Liver (tissue), 7 donors: ENCODE measurements at regions not wholly inside any gene's neighbourhood (a gene's known extent, or its start where the extent isn't known, plus 50 kb on each side); places are given as distances from the start of the nearest gene placed in this dataset.

Experiments used
- DNase-seq: peaks from one replicate; pipeline ENCODE4 v3.0.0-alpha.2; 2017; ENCODE audit warnings: low spot score
- H3K27ac ChIP-seq, 2 donors: one replicate each; pipeline ENCODE4 v1.7.0; 2013; ENCODE audit warnings: inconsistent platforms in 2 of 2, low read length in 2 of 2, control low read depth in 1 of 2, low read depth in 1 of 2, mild to moderate bottlenecking in 1 of 2
- H3K27me3 ChIP-seq, 4 donors: one replicate each; pipeline versions ENCODE4 v1.6.1 to v1.7.0; 2013; ENCODE audit warnings: low read length in 3 of 4, inconsistent platforms in 1 of 4, mild to moderate bottlenecking in 1 of 4, moderate library complexity in 1 of 4; ENCODE audit not compliant: control insufficient read depth in 4 of 4, insufficient read depth in 4 of 4
- H3K36me3 ChIP-seq, 4 donors: one replicate each; pipeline versions ENCODE4 v1.6.1 to v1.7.0; 2013; ENCODE audit warnings: low read length in 3 of 4, mild to moderate bottlenecking in 3 of 4, low read depth in 1 of 4, moderate library complexity in 1 of 4; ENCODE audit not compliant: control insufficient read depth in 4 of 4, insufficient read depth in 3 of 4
- H3K4me1 ChIP-seq, 4 donors: one replicate each; pipeline versions ENCODE4 v1.6.1 to v1.7.0; 2013; ENCODE audit warnings: low read length in 3 of 4, mild to moderate bottlenecking in 3 of 4, moderate library complexity in 1 of 4; ENCODE audit not compliant: control insufficient read depth in 4 of 4, insufficient read depth in 4 of 4
- H3K4me3 ChIP-seq, 3 donors: one replicate each; pipeline versions ENCODE4 v1.6.1 to v1.7.0; 2013; ENCODE audit warnings: low read length in 3 of 3, control low read depth in 1 of 3, low read depth in 1 of 3, mild to moderate bottlenecking in 1 of 3
- H3K9ac ChIP-seq, 2 donors: one replicate each; pipeline ENCODE4 v1.7.0; 2013; ENCODE audit warnings: low read length in 2 of 2, mild to moderate bottlenecking in 2 of 2, moderate library complexity in 2 of 2, control low read depth in 1 of 2, low read depth in 1 of 2
- H3K9me3 ChIP-seq, 4 donors: one replicate each; pipeline versions ENCODE4 v1.6.1 to v1.7.0; 2013; ENCODE audit warnings: low read length in 3 of 4; ENCODE audit not compliant: control insufficient read depth in 4 of 4
- EGR1 ChIP-seq, 2 donors: IDR thresholded peaks; 2 replicates each; pipeline ENCODE4 v1.6.1; 2016 to 2018; ENCODE audit warnings: antibody characterized with exemption in 2 of 2, low read depth in 2 of 2
- FOXA1 ChIP-seq: IDR thresholded peaks from 2 replicates; pipeline ENCODE4 v1.6.1; 2016; ENCODE audit warnings: antibody characterized with exemption
- FOXA2 ChIP-seq: IDR thresholded peaks from 2 replicates; pipeline ENCODE4 v1.6.1; 2016; ENCODE audit warnings: antibody characterized with exemption
- HNF4G ChIP-seq: IDR thresholded peaks from 2 replicates; pipeline ENCODE4 v1.6.1; 2016; ENCODE audit warnings: antibody characterized with exemption
- JUND ChIP-seq, 2 donors: IDR thresholded peaks; 2 replicates each; pipeline ENCODE4 v1.6.1; 2016; ENCODE audit warnings: antibody characterized with exemption in 2 of 2
- RAD21 ChIP-seq, 2 donors: IDR thresholded peaks; 2 replicates each; pipeline ENCODE4 v1.6.1; 2016; ENCODE audit warnings: antibody characterized with exemption in 2 of 2, mild to moderate bottlenecking in 2 of 2
- SP1 ChIP-seq: IDR thresholded peaks from 2 replicates; pipeline ENCODE4 v1.6.1; 2018; ENCODE audit warnings: antibody characterized with exemption, mild to moderate bottlenecking
- TAF1 ChIP-seq: conservative IDR thresholded peaks from 2 replicates; pipeline ENCODE4 v1.6.1; 2016; ENCODE audit warnings: antibody characterized with exemption, mild to moderate bottlenecking
- WGBS: extraction: QIAGEN DNeasy Blood & Tissue Kit; methylation state at CpG from one replicate; pipeline ENCODE4 v1.1.7; 2013; 5-methylcytosine and 5-hydroxymethylcytosine counted together
- TF ChIP-seq, protein P1 (sequence below): IDR thresholded peaks from 2 replicates; pipeline ENCODE4 v1.6.1; 2016; ENCODE audit warnings: antibody characterized with exemption
- TF ChIP-seq, protein P2 (sequence below): IDR thresholded peaks from 2 replicates; pipeline ENCODE4 v1.6.1; 2016; ENCODE audit warnings: antibody characterized with exemption
- TF ChIP-seq, protein P3 (sequence below): IDR thresholded peaks from 2 replicates; pipeline ENCODE4 v1.6.1; 2016; ENCODE audit warnings: antibody characterized with exemption
- TF ChIP-seq, protein P4 (sequence below): IDR thresholded peaks from 2 replicates; pipeline ENCODE4 v1.6.1; 2016; ENCODE audit warnings: antibody characterized with exemption, mild to moderate bottlenecking
- donor health status: healthy.
- donor health status: healthy.
- donor health status: healthy.
- donor health status: healthy.

DNA sequence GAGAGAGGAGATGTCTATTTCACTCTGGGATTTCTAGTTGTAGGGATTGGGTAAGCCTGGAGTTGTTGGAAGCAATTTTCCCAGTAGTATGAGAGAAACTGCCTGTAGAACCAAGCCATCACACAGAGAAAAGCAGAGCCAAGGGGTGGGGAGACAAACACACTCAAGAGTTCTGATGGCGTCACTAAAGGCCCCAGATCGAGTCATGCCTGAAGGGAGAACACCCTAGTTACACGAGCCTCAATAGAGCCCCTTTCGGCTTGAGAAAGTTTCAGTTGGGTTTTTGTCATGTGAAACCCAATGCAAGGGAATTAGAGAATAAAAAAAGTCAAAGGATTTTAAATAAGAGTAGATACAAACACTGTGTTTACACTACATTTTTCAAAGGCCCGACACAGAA, 66.1 kb upstream of the PFN2 start:
- DNase-seq, result no peak
- no peak overlapping the region for H3K9ac ChIP-seq
- H3K27ac ChIP-seq, result no peak overlapping the region
- TF ChIP-seq FOXA1 (no peak), HNF4G (no peak), FOXA2 (no peak), SP1 (no peak)
- TF ChIP-seq, protein P1, sequence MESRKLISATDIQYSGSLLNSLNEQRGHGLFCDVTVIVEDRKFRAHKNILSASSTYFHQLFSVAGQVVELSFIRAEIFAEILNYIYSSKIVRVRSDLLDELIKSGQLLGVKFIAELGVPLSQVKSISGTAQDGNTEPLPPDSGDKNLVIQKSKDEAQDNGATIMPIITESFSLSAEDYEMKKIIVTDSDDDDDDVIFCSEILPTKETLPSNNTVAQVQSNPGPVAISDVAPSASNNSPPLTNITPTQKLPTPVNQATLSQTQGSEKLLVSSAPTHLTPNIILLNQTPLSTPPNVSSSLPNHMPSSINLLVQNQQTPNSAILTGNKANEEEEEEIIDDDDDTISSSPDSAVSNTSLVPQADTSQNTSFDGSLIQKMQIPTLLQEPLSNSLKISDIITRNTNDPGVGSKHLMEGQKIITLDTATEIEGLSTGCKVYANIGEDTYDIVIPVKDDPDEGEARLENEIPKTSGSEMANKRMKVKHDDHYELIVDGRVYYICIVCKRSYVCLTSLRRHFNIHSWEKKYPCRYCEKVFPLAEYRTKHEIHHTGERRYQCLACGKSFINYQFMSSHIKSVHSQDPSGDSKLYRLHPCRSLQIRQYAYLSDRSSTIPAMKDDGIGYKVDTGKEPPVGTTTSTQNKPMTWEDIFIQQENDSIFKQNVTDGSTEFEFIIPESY, result no peak
- H3K27me3 ChIP-seq, result no peaks in the 10 kb centered on the region
- H3K4me1 ChIP-seq, result no peaks in the 10 kb centered on the region
- H3K9me3 ChIP-seq, result peaks cover 2 to 10% (median 6%) of the 10 kb centered on the region in 4 donors
- peaks cover 0 to 2% (median 0%) of the 10 kb centered on the region in 4 donors for H3K36me3 ChIP-seq
- no peak overlapping the region for H3K4me3 ChIP-seq
- 88% methylated on average over 5 of the region's 5 CpGs for WGBS

DNA sequence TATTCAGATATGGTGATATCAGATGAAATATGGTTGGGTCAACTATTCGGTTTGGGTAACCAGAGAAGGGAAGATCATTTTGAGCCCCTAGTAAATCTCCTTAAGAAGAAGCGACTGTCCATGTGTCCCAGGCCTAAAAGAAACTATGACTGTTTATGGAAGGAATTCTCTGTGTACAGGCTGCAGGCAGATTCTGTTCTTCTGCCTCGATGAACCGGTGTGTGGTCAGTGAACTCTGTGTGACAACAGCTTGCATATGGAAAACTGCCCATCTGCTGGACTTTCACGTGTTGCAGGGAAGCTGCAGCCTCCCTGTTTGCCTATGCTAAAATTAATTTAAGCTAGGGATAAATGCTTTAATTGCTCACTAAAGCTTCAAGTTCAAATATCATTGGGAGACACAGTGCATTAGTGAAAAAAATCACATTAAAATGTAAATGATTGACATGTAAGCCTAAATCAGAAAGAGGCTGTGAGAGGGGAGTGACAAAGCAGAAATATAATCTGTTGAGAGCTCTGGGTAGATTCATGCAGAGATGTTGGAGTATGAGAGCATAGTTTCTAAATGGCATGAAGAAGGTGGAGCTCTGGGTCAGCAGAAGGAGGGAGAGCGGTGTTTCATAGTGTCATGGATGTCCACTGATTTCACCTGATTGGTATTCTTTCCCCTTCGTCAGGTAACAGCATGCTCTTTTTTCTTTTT, 65.4 kb upstream of the PFN2 start:
- Histone ChIP-seq H3K4me3 (no peak overlapping the region), H3K36me3 (no peaks in the 10 kb centered on the region), H3K4me1 (no peaks in the 10 kb centered on the region), H3K27me3 (no peaks in the 10 kb centered on the region), H3K27ac (no peak overlapping the region), H3K9me3 (peaks cover 0 to 4% (median 1%) of the 10 kb centered on the region in 4 donors), H3K9ac (no peak overlapping the region)
- no peak for DNase-seq
- TF ChIP-seq, protein P2, sequence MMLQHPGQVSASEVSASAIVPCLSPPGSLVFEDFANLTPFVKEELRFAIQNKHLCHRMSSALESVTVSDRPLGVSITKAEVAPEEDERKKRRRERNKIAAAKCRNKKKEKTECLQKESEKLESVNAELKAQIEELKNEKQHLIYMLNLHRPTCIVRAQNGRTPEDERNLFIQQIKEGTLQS, result no peak
- TF ChIP-seq HNF4G (no peak), JUND (IDR thresholded peaks at IDR 0.05) (no peak), SP1 (no peak), EGR1 (IDR thresholded peaks at IDR 0.05; ENCODE audit: low read depth in 2 of 2) (no peak), RAD21 (IDR thresholded peaks at IDR 0.05) (no peak), FOXA1 (no peak), TAF1 (no peak)
- TF ChIP-seq, protein P3, sequence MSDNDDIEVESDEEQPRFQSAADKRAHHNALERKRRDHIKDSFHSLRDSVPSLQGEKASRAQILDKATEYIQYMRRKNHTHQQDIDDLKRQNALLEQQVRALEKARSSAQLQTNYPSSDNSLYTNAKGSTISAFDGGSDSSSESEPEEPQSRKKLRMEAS, result no peak
- TF ChIP-seq, protein P4, sequence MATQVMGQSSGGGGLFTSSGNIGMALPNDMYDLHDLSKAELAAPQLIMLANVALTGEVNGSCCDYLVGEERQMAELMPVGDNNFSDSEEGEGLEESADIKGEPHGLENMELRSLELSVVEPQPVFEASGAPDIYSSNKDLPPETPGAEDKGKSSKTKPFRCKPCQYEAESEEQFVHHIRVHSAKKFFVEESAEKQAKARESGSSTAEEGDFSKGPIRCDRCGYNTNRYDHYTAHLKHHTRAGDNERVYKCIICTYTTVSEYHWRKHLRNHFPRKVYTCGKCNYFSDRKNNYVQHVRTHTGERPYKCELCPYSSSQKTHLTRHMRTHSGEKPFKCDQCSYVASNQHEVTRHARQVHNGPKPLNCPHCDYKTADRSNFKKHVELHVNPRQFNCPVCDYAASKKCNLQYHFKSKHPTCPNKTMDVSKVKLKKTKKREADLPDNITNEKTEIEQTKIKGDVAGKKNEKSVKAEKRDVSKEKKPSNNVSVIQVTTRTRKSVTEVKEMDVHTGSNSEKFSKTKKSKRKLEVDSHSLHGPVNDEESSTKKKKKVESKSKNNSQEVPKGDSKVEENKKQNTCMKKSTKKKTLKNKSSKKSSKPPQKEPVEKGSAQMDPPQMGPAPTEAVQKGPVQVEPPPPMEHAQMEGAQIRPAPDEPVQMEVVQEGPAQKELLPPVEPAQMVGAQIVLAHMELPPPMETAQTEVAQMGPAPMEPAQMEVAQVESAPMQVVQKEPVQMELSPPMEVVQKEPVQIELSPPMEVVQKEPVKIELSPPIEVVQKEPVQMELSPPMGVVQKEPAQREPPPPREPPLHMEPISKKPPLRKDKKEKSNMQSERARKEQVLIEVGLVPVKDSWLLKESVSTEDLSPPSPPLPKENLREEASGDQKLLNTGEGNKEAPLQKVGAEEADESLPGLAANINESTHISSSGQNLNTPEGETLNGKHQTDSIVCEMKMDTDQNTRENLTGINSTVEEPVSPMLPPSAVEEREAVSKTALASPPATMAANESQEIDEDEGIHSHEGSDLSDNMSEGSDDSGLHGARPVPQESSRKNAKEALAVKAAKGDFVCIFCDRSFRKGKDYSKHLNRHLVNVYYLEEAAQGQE, result no peak
- WGBS, result 84% methylated on average over 7 of the region's 7 CpGs
